Aorta (tissue), 5 donors: ENCODE measurements at regions not wholly inside any gene's neighbourhood (a gene's known extent, or its start where the extent isn't known, plus 50 kb on each side); places are given as distances from the start of the nearest gene placed in this dataset.

Source experiments
- ATAC-seq: fragments of 200-7000 bp; cut with Tn5 transposase; one replicate; pipeline ENCODE4 v1.9.1; 2022; ENCODE audit warnings: moderate library complexity; ENCODE audit not compliant: low FRiP score
- DNase-seq, 2 donors: peaks; one replicate each; pipeline ENCODE4 v3.0.0-alpha.2; 2020
- H3K27ac ChIP-seq, 2 donors: one replicate each; pipeline ENCODE4 v1.5.1; 2013; ENCODE audit warnings: low read length in 2 of 2, mild to moderate bottlenecking in 2 of 2, moderate library complexity in 2 of 2, control low read depth in 1 of 2, inconsistent platforms in 1 of 2, low read depth in 1 of 2
- H3K27me3 ChIP-seq, 2 donors: one replicate each; pipeline ENCODE4 v1.6.1; 2013; ENCODE audit warnings: control low read depth in 1 of 2, low read length in 1 of 2, mild to moderate bottlenecking in 1 of 2, moderate library complexity in 1 of 2; ENCODE audit not compliant: insufficient read depth in 2 of 2, control insufficient read depth in 1 of 2
- H3K36me3 ChIP-seq, 2 donors: one replicate each; pipeline ENCODE4 v1.6.1; 2013; ENCODE audit warnings: control low read depth in 1 of 2, low read length in 1 of 2, mild to moderate bottlenecking in 1 of 2; ENCODE audit not compliant: insufficient read depth in 2 of 2, control insufficient read depth in 1 of 2
- H3K4me1 ChIP-seq, 2 donors: one replicate each; pipeline ENCODE4 v1.6.1; 2013; ENCODE audit warnings: low read length in 2 of 2, control low read depth in 1 of 2, mild to moderate bottlenecking in 1 of 2, moderate library complexity in 1 of 2; ENCODE audit not compliant: insufficient read depth in 2 of 2, control insufficient read depth in 1 of 2
- H3K4me3 ChIP-seq, 2 donors: one replicate each; pipeline ENCODE4 v1.5.1; 2013; ENCODE audit warnings: low read length in 2 of 2, control low read depth in 1 of 2, mild to moderate bottlenecking in 1 of 2
- H3K9me3 ChIP-seq: one replicate; pipeline ENCODE4 v1.6.1; 2013; ENCODE audit warnings: mild to moderate bottlenecking, low read length; ENCODE audit not compliant: control insufficient read depth
- WGBS, 2 donors: extraction: QIAGEN DNeasy Blood & Tissue Kit; methylation state at CpG; one replicate each; pipeline ENCODE4 v1.1.7; 2013; 5-methylcytosine and 5-hydroxymethylcytosine counted together
- intact Hi-C, 2 donors: fragments of 100-400 bp; cut with DNase I; formaldehyde crosslinking; loops; one replicate each; pipeline versions ENCODE4 v1.14.2 to v1.15.0; 2022
- donor health status: healthy with polysubstance abuse.
- donor health status: Bipolar disorder and iron deficiency.
- donor health status: DM: no; HTN: no; CAD: no.
- donor health status: DM: no; HTN: no; CAD: no.
- donor health status: DM: yes; HTN: yes; CAD: no.

DNA sequence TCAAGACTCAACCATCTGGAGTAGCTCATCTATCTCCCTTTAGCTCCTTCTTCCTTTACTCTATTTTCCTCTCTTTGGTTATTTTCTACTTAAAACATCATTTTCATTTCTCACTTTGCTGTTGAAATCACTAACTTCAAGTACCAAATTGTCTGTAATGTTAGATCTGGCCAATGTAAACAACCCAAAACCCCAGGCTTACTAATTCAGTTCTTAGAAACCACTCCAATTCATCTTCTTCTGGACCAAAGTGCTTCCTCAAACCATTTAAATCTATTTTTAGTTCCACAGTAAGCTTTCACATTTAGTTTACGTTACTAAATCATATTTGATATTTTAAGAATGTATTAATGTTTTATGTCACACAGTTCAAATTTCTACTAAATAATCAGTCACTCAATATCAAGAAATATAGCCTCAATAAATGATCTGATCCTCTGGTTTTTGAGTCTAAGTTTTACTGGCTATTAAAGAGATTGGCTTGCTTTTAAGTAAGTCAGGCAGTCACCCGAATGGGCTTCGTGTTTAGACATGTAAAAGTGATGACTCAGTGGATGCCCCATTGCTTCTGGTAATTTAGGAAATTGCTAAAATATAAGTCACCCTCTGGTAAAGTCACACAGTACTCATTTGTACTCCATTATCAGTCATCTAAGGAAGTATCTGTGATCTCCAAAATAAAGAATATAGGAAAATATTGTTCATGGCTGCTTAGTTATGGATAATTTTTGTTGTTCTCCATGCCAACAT lies 527.2 kb upstream of the SOX11 start:
- Histone ChIP-seq H3K4me1 (no peaks in the 10 kb centered on the region), H3K27ac (no peak overlapping the region), H3K9me3 (no peaks in the 10 kb centered on the region), H3K4me3 (no peak overlapping the region), H3K36me3 (no peaks in the 10 kb centered on the region), H3K27me3 (no peaks in the 10 kb centered on the region)
- DNase-seq (no peak), ATAC-seq (no peak)
- intact Hi-C loops, result no loop called here
- 11 to 12% methylated on average over 3 of the region's 3 CpGs for WGBS, 2 donors

DNA sequence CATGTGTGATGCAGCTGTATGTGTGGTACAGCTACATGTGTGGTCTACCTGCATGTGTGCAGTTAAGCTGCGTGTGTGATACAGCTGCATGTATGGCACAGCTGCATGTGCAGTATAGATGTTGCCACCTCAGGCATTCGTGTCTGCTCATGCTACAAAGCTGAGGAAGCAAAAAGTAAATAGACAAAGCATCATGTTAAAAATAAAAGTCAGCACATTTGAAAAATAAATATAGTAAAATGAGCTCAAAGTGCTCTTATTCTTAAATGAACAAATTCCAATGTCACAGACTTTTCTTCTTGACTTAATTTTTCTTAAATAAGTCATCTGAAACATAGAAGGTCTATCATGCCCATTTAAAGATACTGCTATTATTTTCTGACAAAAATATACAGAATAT lies 519.3 kb upstream of the SOX11 start:
- WGBS, 2 donors, result 54 to 70% methylated on average over 2 of the region's 2 CpGs
- Histone ChIP-seq H3K9me3 (peaks cover 2% of the 10 kb centered on the region), H3K27me3 (no peaks in the 10 kb centered on the region), H3K4me1 (no peaks in the 10 kb centered on the region), H3K27ac (no peak overlapping the region), H3K36me3 (no peaks in the 10 kb centered on the region), H3K4me3 (no peak overlapping the region)
- intact Hi-C loops, result no loop called here
- ATAC-seq (no peak), DNase-seq (no peak)

DNA sequence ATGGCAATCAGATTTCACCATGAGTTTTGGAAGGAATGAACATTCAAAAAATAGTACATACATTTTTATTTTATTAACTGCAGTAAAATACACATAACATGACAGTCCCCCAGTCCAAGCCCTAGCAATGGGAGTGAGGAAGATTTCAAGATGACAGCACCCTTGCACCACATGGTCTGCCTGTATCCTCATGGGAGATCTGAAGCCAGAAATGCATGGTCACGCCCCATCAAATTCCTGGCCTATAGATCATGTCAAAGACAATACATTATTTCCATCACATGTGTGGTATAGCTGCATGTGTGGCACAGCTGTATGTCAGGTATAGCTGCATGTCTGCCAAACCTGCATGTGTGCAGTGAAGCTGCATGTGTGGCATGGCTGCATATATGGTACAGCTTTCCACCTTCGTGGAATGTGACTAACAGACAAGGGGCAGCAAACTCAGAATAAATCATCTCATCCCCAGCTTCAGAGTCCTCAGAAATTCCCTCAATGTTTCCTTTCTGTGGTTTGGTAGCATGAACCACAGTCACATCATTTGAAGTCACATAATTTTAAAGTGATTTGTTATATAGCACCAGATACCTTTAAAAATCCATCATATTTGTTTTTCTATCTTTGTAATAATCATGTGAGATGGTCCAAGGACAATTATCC lies 518.2 kb upstream of the SOX11 start:
- DNase-seq, result no peak
- H3K4me1 ChIP-seq, result no peaks in the 10 kb centered on the region
- intact Hi-C loops, result no loop called here
- WGBS, 2 donors, result 63 to 71% methylated on average over 2 of the region's 2 CpGs
- no peak overlapping the region for H3K27ac ChIP-seq
- H3K36me3 ChIP-seq, result no peaks in the 10 kb centered on the region
- ATAC-seq, result no peak
- H3K9me3 ChIP-seq, result peaks cover 2% of the 10 kb centered on the region
- H3K4me3 ChIP-seq, result no peak overlapping the region
- H3K27me3 ChIP-seq, result no peaks in the 10 kb centered on the region

DNA sequence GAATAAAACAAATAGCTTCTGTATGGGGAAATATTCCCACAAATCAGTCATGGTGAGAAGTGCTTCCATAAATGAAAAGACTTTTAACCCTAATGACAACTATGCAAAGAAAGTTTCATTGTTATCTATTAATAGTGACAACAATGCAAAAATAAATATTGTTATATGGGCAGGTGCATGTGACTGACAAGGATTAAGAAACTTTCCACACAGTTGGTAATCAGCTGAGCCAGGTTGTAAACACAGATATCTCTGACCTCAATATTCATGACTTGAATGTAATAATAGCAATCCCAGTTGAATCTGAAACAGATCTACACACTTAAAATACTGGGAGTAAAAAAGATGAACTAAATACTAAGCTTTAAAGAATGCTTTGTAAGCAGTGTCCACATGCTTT lies 517.0 kb upstream of the SOX11 start:
- DNase-seq (no peak), ATAC-seq (no peak)
- Histone ChIP-seq H3K27me3 (no peaks in the 10 kb centered on the region), H3K9me3 (peaks cover 2% of the 10 kb centered on the region), H3K4me3 (no peak overlapping the region), H3K4me1 (no peaks in the 10 kb centered on the region), H3K36me3 (no peaks in the 10 kb centered on the region), H3K27ac (no peak overlapping the region)
- intact Hi-C loops, result no loop called here

DNA sequence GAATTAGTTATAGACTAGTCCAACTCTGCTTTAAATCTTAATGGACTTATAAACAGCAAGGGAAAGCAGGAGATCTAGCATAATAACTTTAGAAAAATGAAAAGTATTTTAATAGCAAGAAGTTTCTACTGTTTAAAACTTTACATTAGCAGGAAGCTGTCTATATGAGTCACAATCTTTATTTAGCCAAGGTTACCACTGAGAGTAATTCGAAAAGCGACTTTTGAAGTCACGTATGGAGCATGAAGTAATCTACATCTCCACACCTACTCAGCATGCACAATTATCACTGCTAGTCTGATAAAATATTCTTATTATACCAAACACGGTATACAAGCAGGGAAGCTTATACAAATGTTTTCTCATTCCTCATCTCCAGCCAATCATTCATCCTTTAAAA lies 515.4 kb upstream of the SOX11 start:
- ATAC-seq, result no peak
- WGBS, 2 donors, result 7 to 32% methylated on average over 4 of the region's 4 CpGs

DNA sequence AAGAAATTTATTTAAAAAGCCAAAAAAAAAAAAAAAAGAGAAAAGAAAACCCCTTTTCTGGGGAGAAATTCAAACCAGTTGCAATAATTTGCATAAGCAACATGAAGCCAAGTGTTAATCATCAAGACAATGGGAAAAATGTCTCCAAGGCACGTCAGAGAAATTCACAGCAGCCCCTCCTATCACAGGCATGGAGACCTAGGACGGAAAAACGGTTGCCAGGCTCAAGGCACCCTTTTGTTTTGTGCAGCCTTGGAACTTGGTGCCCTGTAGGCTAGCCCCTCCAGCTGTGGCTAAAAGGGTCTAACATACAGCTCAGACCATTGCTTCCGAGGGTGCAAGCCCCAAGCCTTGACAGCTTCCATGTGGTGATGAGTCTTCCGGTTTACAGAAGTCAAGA lies 509.2 kb upstream of the SOX11 start:
- Histone ChIP-seq H3K27me3 (no peaks in the 10 kb centered on the region), H3K4me1 (no peaks in the 10 kb centered on the region), H3K4me3 (no peak overlapping the region), H3K9me3 (no peaks in the 10 kb centered on the region), H3K36me3 (no peaks in the 10 kb centered on the region), H3K27ac (no peak overlapping the region)
- no peak for DNase-seq
- intact Hi-C loops, result no loop called here
- ATAC-seq, result no peak
- 79 to 81% methylated on average over 5 of the region's 5 CpGs for WGBS, 2 donors

More for the DNA sequence above, 515.4 kb upstream of the SOX11 start:
- intact Hi-C loops, result no loop called here
- Histone ChIP-seq H3K27ac (no peak overlapping the region), H3K4me3 (no peak overlapping the region), H3K27me3 (no peaks in the 10 kb centered on the region), H3K36me3 (no peaks in the 10 kb centered on the region), H3K9me3 (peaks cover 2% of the 10 kb centered on the region), H3K4me1 (no peaks in the 10 kb centered on the region)
- DNase-seq, result no peak

DNA sequence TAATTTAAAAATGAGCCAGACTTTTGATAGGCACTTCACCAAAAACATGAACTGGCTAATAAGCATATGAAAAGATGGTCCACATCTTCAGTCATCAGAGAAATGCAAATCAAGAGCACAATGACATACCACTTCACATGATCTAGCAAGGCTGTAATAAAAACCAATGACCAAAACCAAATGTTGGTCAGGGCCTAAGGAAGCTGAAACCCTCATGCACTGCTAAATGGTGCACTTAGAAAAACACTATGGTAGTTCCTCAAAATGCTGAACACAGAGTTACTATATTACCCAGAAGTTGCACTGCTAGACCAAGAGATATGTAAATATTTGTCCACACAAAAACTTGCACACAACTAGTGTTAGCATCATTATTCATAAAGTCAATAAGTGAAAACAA lies 504.9 kb upstream of the SOX11 start:
- intact Hi-C loops, result no loop called here
- Histone ChIP-seq H3K4me1 (no peaks in the 10 kb centered on the region), H3K36me3 (no peaks in the 10 kb centered on the region), H3K27me3 (no peaks in the 10 kb centered on the region), H3K9me3 (no peaks in the 10 kb centered on the region), H3K4me3 (no peak overlapping the region), H3K27ac (no peak overlapping the region)
- DNase-seq (no peak), ATAC-seq (no peak)

DNA sequence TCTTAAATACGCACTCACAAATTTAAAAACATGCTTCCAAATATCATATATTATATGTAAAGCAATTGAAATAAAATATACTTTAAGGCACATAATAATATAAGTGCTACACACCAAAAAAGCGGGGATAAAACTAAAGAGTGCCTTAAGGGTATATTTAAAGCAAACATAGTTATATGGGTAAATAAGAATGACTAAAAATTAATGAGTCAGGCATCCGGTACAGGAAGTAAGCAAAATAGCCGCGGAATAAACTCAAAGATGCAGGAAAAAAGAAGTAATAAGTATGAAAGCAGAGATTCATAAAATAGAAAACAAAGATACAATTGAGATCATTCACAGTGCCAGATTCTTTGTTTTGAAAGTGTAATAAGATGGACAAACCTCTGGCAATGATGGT lies 503.5 kb upstream of the SOX11 start:
- no peak overlapping the region for H3K4me3 ChIP-seq
- intact Hi-C loops, result no loop called here
- H3K9me3 ChIP-seq, result no peaks in the 10 kb centered on the region
- H3K4me1 ChIP-seq, result no peaks in the 10 kb centered on the region
- no peaks in the 10 kb centered on the region for H3K27me3 ChIP-seq
- WGBS, 2 donors, result 82 to 86% methylated on average over 5 of the region's 5 CpGs
- H3K27ac ChIP-seq, result no peak overlapping the region
- no peak for DNase-seq
- H3K36me3 ChIP-seq, result no peaks in the 10 kb centered on the region
- no peak for ATAC-seq

DNA sequence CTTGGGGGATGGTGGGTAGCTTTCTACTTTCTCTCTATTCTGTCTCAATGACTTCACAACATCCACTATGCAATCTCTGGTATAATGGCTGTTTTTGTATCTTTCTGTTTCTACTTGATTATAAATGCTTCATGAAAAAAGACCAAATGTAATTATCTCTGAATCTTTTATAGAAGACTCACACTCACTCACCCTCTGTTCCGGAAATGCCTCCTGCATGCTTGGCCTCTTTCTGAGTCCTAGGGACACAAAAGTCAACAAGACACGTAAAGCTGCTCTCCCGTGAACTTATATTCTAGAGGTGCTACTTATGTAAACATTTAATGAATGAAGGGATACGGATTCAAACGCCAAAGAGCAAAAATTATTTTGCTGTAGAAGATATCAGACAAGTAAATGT lies 502.2 kb upstream of the SOX11 start:
- Histone ChIP-seq H3K4me1 (no peaks in the 10 kb centered on the region), H3K27ac (no peak overlapping the region), H3K4me3 (no peak overlapping the region), H3K36me3 (no peaks in the 10 kb centered on the region), H3K27me3 (no peaks in the 10 kb centered on the region), H3K9me3 (no peaks in the 10 kb centered on the region)
- 28 to 39% methylated on average over 5 of the region's 5 CpGs for WGBS, 2 donors
- ATAC-seq, result no peak
- intact Hi-C loops, result no loop called here
- DNase-seq, result no peak
